GM18511 (cell line): ENCODE measurements at regions not wholly inside any gene's neighbourhood (a gene's known extent, or its start where the extent isn't known, plus 50 kb on each side); places are given as distances from the start of the nearest gene placed in this dataset.
"Not testable (repeated sequence)": the region's sequence is repeated elsewhere in the genome, so short reads cannot be mapped to it uniquely, and the experiment has no call there.

Source experiments
- ATAC-seq: cut with Tn5 transposase; IDR thresholded peaks from one replicate; pipeline ENCODE4 v1.9.1; 2021; ENCODE audit warnings: mild to moderate bottlenecking, moderate library complexity; ENCODE audit not compliant: unreplicated experiment

- no peak for ATAC-seq
Observed at GRCh38 chr9:106775960-106776359, 87.0 kb upstream of the ZNF462 start.

- no peak for ATAC-seq
Observed at GRCh38 chr9:106779796-106780195, 83.2 kb upstream of the ZNF462 start.

- no peak for ATAC-seq
Observed at GRCh38 chr9:106783121-106783520, 79.8 kb upstream of the ZNF462 start.

GRCh38 chr9:106784076-106784475 is 78.9 kb upstream of the ZNF462 start:
- ATAC-seq = no peak

- no peak for ATAC-seq
Observed at GRCh38 chr9:106785200-106785599, 77.8 kb upstream of the ZNF462 start.

- not testable (repeated sequence) for ATAC-seq
Observed at GRCh38 chr9:106788021-106788420, 74.9 kb upstream of the ZNF462 start.

- ATAC-seq = no peak
Observed at GRCh38 chr9:106795031-106795430, 67.9 kb upstream of the ZNF462 start.

- no peak for ATAC-seq
Observed at GRCh38 chr9:106796771-106797170, 66.2 kb upstream of the ZNF462 start.

- ATAC-seq = no peak
Observed at GRCh38 chr9:106797299-106797698, 65.7 kb upstream of the ZNF462 start.

GRCh38 chr9:106798016-106798799 is 64.8 kb upstream of the ZNF462 start:
- ATAC-seq = no peak

GRCh38 chr9:106799152-106799551 is 63.8 kb upstream of the ZNF462 start:
- no peak for ATAC-seq

GRCh38 chr9:106800701-106801270 is 62.2 kb upstream of the ZNF462 start:
- ATAC-seq = no peak

GRCh38 chr9:106801816-106802215 is 61.1 kb upstream of the ZNF462 start:
- no peak for ATAC-seq
